NCI-H345 (cell line): ENCODE measurements at regions not wholly inside any gene's neighbourhood (a gene's known extent, or its start where the extent isn't known, plus 50 kb on each side); places are given as distances from the start of the nearest gene placed in this dataset.

Source experiments
- DNase-seq: peaks from one replicate; lab custom pipeline; 2025; lab: John Stamatoyannopoulos, UW

DNA sequence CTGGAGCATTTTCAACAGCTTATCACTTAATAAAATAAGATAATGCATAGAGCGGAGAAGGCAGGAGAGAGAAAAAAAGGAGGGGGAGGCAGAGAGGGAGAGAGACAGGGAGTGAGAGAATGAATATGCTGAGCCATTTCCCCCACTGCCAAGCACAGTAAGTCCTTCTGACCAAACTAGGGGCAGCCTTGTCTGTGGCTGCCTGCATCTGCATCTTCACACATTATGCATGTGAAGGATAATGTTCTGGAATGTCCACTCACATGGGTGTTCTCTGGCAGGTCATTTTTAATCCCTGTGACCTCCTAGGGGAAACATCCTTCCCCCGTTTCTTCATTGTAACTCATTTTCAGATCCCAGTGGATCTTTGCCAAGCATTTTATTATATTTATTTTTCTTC lies 269.3 kb downstream of the FOXA2 start:
- no peak for DNase-seq

GRCh38 chr20:22312744-22313346 lies 271.5 kb downstream of the FOXA2 start:
- DNase-seq: peak; percentile 46

DNA sequence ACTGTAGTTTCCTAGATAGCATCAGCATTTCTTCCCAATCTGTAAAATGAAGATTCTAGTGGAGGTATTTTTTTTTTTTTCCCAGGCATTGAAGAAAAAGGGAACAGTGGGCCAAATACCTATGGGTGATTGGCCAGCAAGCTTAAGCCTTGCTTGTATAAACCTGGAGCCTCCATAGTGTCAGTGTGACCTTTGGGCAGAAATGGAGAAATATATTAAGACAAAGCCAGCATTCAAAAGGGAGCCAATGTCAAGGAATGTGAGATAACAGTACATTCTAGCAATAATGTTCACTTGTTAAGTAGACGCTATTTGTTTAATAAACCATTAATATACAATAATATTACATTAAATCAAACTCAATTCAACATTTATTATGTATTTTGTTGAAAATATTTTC lies 275.4 kb downstream of the FOXA2 start:
- DNase-seq: no peak

DNA sequence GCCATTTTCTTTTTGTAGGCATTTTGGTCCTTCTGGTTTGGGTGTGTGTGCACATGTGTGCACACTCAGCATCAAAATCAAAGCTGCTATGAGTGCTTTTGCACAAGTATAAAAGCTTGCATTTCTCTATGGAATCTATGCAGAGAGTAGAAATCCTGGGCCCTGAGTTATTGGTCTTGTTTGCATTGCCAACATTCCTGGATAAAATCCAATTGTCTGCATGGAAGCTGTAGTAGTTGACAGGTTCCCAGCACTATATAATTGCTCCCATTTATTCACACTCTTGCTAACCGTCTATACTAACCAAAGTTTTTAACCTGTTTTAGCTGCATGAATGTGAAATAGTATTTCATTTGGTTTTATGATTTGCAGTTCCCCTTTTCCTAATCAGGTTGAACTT lies 277.0 kb downstream of the FOXA2 start:
- no peak for DNase-seq

- DNase-seq: no peak
These were observed 279.0 kb downstream of the FOXA2 start for GRCh38 chr20:22305381-22305780.

GRCh38 chr20:22303523-22303922 lies 280.8 kb downstream of the FOXA2 start:
- no peak for DNase-seq

DNA sequence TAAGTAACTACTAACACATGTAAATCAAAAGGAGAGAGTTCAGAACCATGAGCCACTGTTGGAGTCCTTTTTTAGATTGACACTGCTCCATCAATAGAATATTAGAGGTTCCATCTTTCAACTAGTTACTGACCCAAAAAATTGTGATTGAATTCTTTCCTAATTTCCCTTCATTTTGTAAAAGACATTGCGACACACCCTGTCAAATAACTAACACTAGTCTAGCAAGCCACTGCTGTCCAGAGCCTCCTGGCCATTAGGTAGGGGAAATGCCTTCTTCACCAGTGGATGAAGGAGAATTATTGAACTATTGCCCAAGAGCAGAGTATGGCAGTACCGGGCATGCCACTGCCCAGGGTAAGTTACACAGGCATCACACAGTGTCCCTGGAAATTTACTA lies 282.3 kb downstream of the FOXA2 start:
- DNase-seq: no peak

DNA sequence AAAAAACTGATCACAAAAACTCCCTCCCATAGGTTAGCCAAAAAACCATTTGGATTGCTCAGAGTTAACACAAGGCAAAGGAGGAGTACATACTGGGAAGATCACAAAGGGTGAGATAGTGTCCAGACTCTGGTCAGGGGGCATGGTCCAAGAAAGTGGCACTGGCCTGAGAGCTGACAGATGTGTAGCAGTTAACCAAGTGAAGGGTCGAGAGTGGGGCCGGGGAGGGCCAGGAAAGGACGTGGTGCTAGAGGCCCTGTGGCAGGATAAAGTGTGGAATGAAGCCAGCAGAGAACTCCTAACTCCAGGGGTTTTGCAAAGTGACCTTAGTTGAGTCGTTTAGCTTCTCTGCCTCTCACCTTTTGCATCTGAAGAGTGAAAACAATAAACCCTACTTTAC lies 290.5 kb downstream of the FOXA2 start:
- DNase-seq: no peak

- DNase-seq: no peak
These were observed 294.9 kb downstream of the FOXA2 start for GRCh38 chr20:22289442-22289841.

- no peak for DNase-seq
These were observed 295.4 kb downstream of the FOXA2 start for GRCh38 chr20:22288957-22289356.

DNA sequence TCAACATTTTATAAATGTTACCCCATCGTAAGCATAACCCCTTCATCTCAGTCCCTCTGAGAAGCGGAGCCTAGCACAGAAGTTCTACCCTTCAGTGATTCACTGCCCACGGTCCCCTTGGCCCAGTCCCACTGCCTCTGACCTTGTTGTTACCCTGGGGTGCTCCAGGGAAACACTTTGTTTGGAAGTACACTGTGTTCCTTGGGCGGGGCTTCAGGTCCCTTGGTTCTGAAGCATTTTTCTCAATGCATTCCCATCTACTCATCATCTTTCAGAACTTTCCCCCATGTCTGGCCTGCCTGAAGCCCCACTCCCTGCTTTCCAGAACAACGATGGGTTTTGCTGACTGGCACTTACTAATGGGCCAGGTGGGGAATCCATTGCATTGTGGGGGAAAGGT lies 296.2 kb downstream of the FOXA2 start:
- DNase-seq: no peak

DNA sequence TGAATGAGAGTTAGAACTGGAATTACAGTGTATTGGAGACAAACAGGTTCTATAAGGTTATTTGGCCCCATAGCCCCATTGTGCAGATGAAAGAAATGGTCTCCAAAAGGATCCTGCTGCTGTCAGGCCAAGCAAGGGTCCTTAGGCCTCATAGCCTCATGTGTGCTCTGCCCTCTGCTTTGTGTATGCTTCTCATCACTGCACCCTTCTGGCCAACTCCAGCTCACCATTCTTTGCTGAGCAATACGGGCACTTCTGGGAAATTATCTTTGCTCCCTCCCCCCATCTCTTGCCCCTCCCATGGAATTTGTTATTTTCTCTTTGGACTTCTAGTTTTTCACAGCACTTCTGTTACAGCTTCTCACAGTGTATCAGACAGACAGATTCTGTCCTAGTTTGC lies 298.8 kb downstream of the FOXA2 start:
- no peak for DNase-seq

- no peak for DNase-seq
These were observed 301.7 kb downstream of the FOXA2 start for GRCh38 chr20:22282696-22283095.

DNA sequence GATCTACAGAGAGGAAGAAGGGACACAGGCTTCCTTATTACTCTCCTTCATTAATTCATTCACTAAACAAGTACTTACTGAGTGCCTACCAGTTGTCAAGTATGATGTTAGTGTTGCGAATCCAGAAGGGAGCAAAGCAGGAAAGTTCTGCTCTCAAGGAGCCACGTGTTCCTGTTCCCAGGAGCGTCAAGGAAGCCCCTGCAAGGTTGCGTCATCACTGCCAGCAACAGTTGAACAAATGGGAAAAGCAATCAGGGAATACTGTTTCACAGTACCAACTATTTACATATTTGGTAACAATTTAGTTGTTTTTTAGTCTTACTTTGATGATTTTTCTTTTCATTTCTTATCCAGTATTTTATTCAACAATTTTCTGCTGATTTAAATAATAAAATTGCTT lies 310.0 kb downstream of the FOXA2 start:
- DNase-seq: no peak

DNA sequence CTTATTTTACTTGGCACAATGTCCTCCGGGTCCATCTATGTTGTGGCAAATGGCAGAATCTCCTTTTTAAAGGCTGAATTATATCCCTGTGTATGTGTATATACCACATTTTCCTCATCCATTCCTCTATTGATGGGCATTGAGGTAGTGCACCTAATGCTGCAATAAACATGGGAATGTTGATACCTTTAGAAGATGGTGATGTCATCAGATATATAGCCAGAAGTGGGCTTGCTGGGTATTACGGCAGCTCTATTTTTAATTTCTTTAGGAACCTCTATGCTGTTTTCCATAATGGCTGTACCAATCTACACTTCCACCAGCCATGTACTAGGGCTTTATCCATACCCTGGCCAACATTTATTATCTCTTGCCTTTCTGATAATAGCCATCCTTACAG lies 315.7 kb downstream of the FOXA2 start:
- no peak for DNase-seq

DNA sequence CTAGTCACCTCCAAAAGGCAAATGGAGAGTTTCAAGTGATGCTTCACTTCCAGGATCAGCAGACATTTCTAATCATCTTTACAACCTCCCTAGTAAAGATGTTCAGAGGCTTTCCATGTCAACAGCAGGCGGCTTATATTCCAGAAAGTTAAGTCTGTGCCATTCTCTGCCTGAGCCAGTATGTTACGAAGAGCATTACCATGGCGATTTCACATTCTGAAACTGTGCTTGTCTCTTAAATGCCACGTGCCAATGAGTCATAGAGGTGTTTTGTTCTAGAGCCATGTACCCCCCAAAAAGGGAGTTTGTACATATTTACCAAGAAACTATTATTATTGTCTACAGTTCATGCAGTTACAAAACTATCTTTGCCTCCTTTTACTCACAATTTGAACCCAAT lies 319.5 kb downstream of the FOXA2 start:
- no peak for DNase-seq

DNA sequence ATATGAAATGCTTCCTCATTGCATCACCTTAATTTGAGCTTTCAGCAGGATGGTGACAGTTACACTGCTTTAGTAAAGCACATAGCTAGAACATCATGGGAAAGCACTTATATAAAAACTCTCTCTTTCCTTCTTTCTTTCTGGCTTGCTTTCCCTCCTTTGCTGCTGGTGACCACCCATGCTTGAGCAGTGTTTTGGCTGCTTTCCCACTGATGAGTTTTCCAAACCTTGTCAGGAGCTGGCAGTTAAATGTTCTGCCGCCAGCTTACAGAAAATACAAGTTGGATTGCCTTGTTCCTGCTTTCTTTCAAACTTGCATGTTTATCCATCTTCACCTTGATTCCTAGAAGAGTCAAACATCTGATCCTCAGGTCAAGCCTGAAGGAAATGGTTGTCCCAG lies 323.9 kb downstream of the FOXA2 start:
- no peak for DNase-seq

GRCh38 chr20:22257912-22258311 lies 326.5 kb downstream of the FOXA2 start:
- no peak for DNase-seq

GRCh38 chr20:22248051-22248667 lies 336.2 kb downstream of the FOXA2 start:
- no peak for DNase-seq

- DNase-seq: no peak
These were observed 339.2 kb downstream of the FOXA2 start for GRCh38 chr20:22245139-22245538.

DNA sequence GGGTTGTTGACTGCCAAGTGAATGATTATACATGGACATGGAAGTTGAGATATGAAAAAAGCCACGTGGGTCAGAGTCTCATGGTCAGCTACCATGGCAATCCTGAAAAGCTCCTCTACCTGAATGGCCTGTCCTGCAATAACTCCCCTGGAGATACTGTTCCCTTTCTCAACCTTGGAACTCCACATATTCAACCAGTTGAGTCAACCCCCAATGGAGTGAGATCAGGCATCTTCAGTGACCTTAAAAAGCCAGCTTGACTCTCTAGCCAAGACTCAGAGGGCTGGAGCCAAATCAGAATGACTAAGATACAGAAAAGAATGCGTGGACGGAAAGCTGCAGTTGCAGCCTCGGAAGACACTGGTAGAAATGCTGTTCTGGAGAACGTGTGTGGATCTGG lies 341.3 kb downstream of the FOXA2 start:
- no peak for DNase-seq

- no peak for DNase-seq
These were observed 342.8 kb downstream of the FOXA2 start for GRCh38 chr20:22241609-22242008.

- DNase-seq: no peak
These were observed 351.4 kb downstream of the FOXA2 start for GRCh38 chr20:22232923-22233322.

DNA sequence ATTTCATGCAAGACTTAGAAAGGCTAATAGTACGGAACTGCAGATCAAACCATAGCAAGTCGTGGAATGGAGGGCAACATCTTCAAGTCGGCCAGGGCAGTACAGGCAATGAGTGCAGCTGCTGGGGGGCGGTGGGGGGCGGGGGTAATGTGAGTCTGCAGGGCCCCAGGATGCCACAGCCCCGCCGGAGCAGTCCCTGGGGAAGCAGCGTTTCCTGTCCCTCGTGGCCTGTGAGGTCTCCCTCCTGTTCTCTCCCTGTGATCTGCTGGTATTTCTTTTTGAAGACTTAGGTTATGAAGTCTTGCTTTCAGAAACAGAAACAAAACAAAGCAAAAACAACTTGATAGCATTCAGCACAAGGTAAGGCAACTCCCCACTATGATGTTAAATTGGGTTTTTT lies 351.9 kb downstream of the FOXA2 start:
- no peak for DNase-seq
